HL-60 (cell line): ENCODE measurements at regions not wholly inside any gene's neighbourhood (a gene's known extent, or its start where the extent isn't known, plus 50 kb on each side); places are given as distances from the start of the nearest gene placed in this dataset.

ENCODE experiments used
- DNase-seq, 2 experiments: peaks; one replicate each; pipeline ENCODE4 v3.0.0-alpha.2; 2010 to 2020; ENCODE audit warnings: low read depth in 1 of 2, low spot score in 1 of 2
- H3K27ac ChIP-seq: fragments of 250-450 bp; sonication (Bioruptor Pico); replicated peaks from 2 replicates; pipeline ENCODE4 v1.5.1; 2020; ENCODE audit warnings: mild to moderate bottlenecking, moderate library complexity
- H3K27me3 ChIP-seq: fragments of 250-450 bp; sonication (Bioruptor Pico); 2 replicates; pipeline ENCODE4 v1.5.1; 2021; ENCODE audit warnings: mild to moderate bottlenecking, moderate library complexity; ENCODE audit not compliant: insufficient read depth, poor library complexity, severe bottlenecking
- H3K4me3 ChIP-seq: replicated peaks from 2 replicates; pipeline ENCODE4 v1.5.1; 2011; ENCODE audit warnings: mild to moderate bottlenecking, control low read depth, low read length; ENCODE audit not compliant: insufficient read depth
- CTCF ChIP-seq: IDR thresholded peaks from one replicate; pipeline ENCODE4 v1.5.1; 2011; ENCODE audit warnings: low read length, control low read depth, inconsistent platforms; ENCODE audit not compliant: insufficient read depth
- GABPA ChIP-seq: IDR thresholded peaks from 2 replicates; pipeline ENCODE4 v1.6.1; 2012; ENCODE audit warnings: low read depth
- POLR2AphosphoS5 ChIP-seq: IDR thresholded peaks from 2 replicates; pipeline ENCODE4 v1.6.1; 2012; ENCODE audit warnings: low read depth
- REST ChIP-seq: IDR thresholded peaks from 2 replicates; pipeline ENCODE4 v1.6.1; 2012; ENCODE audit warnings: low read depth; ENCODE audit not compliant: insufficient replicate concordance
- SPI1 ChIP-seq: IDR thresholded peaks from 2 replicates; pipeline ENCODE4 v1.6.1; 2012; ENCODE audit warnings: low read depth, mild to moderate bottlenecking, borderline replicate concordance

GRCh38 chr3:31043184-31043819 lies 148.8 kb upstream of the GADL1 start:
- TF ChIP-seq GABPA (no peak), REST (no peak), SPI1 (no peak)
- H3K27me3 ChIP-seq: no peaks in the 10 kb centered on the region
- no peak overlapping the region for H3K27ac ChIP-seq
- peak; percentile 27 to 48 for DNase-seq
- H3K4me3 ChIP-seq: no peak overlapping the region

DNA sequence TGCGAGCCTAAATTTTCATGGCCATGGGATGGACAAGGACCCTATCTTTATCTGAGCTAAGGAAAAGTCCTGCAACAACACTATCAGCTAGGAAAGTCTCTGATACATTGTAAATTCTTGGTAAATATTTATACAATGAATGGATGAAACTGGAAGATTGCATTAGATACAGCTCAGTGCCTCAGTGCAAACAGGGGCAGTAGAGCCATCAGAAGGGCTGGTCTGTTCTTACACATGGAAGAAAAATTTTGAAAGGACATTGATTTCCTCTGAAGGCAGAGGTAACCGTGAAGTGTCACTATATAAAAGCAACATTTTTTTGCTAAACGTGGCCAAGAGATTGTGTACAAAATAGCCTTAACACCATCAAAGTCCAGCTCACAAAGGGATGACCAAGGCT lies 153.2 kb upstream of the GADL1 start:
- Histone ChIP-seq H3K4me3 (no peak overlapping the region), H3K27ac (no peak overlapping the region), H3K27me3 (no peaks in the 10 kb centered on the region)
- no peak for DNase-seq
- no peak for TF ChIP-seq CTCF
- no peak for TF ChIP-seq SPI1
- no peak for TF ChIP-seq REST
- TF ChIP-seq POLR2AphosphoS5: no peak
- TF ChIP-seq GABPA: no peak

DNA sequence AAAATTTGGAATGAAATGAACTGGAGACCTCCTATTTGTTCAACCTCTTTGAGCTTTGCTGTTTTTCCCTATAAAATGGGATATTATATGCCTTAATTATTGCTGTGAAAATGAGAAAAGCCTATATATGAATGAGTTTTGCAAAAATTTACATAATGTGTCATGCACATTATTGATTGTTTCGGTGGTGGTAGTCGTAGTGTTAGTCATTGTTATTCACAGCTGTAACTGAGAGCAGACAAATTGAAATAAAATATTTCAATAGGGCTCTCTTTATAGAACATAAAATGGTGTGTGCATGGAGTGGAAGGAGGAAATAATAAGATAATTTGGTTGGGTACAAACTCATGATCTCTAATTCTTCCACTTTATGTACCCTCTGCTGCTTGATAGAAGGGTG lies 153.7 kb upstream of the GADL1 start:
- H3K27me3 ChIP-seq: no peaks in the 10 kb centered on the region
- no peak for TF ChIP-seq SPI1
- no peak for TF ChIP-seq REST
- no peak for TF ChIP-seq CTCF
- TF ChIP-seq GABPA: no peak
- TF ChIP-seq POLR2AphosphoS5: no peak
- DNase-seq: no peak

More for the DNA sequence above, 153.7 kb upstream of the GADL1 start:
- H3K4me3 ChIP-seq: no peak overlapping the region
- no peak overlapping the region for H3K27ac ChIP-seq
